ENCODE measurements at regions not wholly inside any gene's neighbourhood (a gene's known extent, or its start where the extent isn't known, plus 50 kb on each side); places are given as distances from the start of the nearest gene placed in this dataset.
A peak's percentile ranks its signal among the peaks of the same experiment; 100 is the strongest.

- Histone ChIP-seq H3K9me3 (ENCODE audit: control insufficient read depth, insufficient read depth, low read depth, low read length) (no peaks in the 10 kb centered on the region), H3K36me3 (ENCODE audit: control insufficient read depth in 2 of 2, insufficient read depth in 1 of 2, low read length in 2 of 2) (no peaks in the 10 kb centered on the region), H3K27ac (ENCODE audit: extremely low read depth, low read depth, low read length) (no peak overlapping the region), H3K4me1 (ENCODE audit: control insufficient read depth, insufficient read depth, low read length) (no peaks in the 10 kb centered on the region), H3K4me3 (ENCODE audit: low read depth, low read length) (no peak overlapping the region)
- TF ChIP-seq ZNF530 (tag by site-specific recombination; IDR thresholded peaks at IDR 0.05; ENCODE audit: low read depth) (no peak), ZNF335 (tag by site-specific recombination; conservative IDR thresholded peaks at IDR 0.05) (no peak), KLF7 (tag by site-specific recombination; IDR thresholded peaks at IDR 0.05; ENCODE audit: borderline replicate concordance) (no peak), ZSCAN5A (tag by site-specific recombination; IDR thresholded peaks at IDR 0.05) (no peak), ZNF426 (tag by site-specific recombination; IDR thresholded peaks at IDR 0.05) (no peak), ZBTB26 (tag by site-specific recombination; optimal IDR thresholded peaks at IDR 0.05) (no peak), ZNF707 (tag by site-specific recombination; IDR thresholded peaks at IDR 0.05) (no peak), ZNF18 (tag by site-specific recombination; IDR thresholded peaks at IDR 0.05) (no peak), ZNF169 (tag by site-specific recombination; IDR thresholded peaks at IDR 0.05) (no peak), ZNF423 (tag by site-specific recombination; IDR thresholded peaks at IDR 0.05) (no peak), MZF1 (tag by site-specific recombination; IDR thresholded peaks at IDR 0.05; ENCODE audit: borderline replicate concordance) (no peak), ZNF624 (tag by site-specific recombination; IDR thresholded peaks at IDR 0.05) (no peak), ZNF558 (tag by site-specific recombination; IDR thresholded peaks at IDR 0.05) (no peak), HOXC10 (CRISPR knock-in tag; IDR thresholded peaks at IDR 0.05) (no peak), ZNF76 (tag by site-specific recombination; IDR thresholded peaks at IDR 0.05; ENCODE audit: borderline replicate concordance, low read depth) (no peak)
- POLR2A ChIA-PET, result no interaction called here
- CTCF ChIA-PET, result no interaction called here
These were observed 357.5 kb upstream of the EEF2KMT start for GRCh38 chr16:5455110-5455509.

GRCh38 chr16:5454349-5454748, 356.8 kb upstream of the EEF2KMT start:
- H3K27ac ChIP-seq (ENCODE audit: extremely low read depth, low read depth, low read length), result no peak overlapping the region
- no peaks in the 10 kb centered on the region for H3K4me1 ChIP-seq (ENCODE audit: control insufficient read depth, insufficient read depth, low read length)
- ChIA-PET POLR2A (no interaction called here), CTCF (interaction anchor here (0.6 kb wide), 1 partner anchor 162 kb away, joined by 3 read pairs; no protein-coding TSS in a partner anchor)
- no peak overlapping the region for H3K4me3 ChIP-seq (ENCODE audit: low read depth, low read length)
- no peaks in the 10 kb centered on the region for H3K36me3 ChIP-seq (ENCODE audit: control insufficient read depth in 2 of 2, insufficient read depth in 1 of 2, low read length in 2 of 2)
- no peaks in the 10 kb centered on the region for H3K9me3 ChIP-seq (ENCODE audit: control insufficient read depth, insufficient read depth, low read depth, low read length)
- TF ChIP-seq ZNF10 (tag by site-specific recombination; IDR thresholded peaks at IDR 0.05) (0 out of 2 replicates have a peak, but pooled peaks have one; percentile 45), ZNF791 (tag by site-specific recombination; IDR thresholded peaks at IDR 0.05) (no peak), ZNF555 (tag by site-specific recombination; conservative IDR thresholded peaks at IDR 0.05) (no peak), ZNF621 (tag by site-specific recombination; IDR thresholded peaks at IDR 0.05) (no peak), ZNF416 (tag by site-specific recombination; IDR thresholded peaks at IDR 0.05) (no peak), ZBTB17 (tag by site-specific recombination; IDR thresholded peaks at IDR 0.05) (no peak), HOXC10 (CRISPR knock-in tag; IDR thresholded peaks at IDR 0.05) (no peak)

All from HEK293 (cell line).